GM19099 (cell line): ENCODE measurements at regions not wholly inside any gene's neighbourhood (a gene's known extent, or its start where the extent isn't known, plus 50 kb on each side); places are given as distances from the start of the nearest gene placed in this dataset.

Experiments used
- POLR2A ChIP-seq: IDR thresholded peaks from 3 replicates; pipeline ENCODE4 v1.6.1; 2011; ENCODE audit warnings: low read depth; ENCODE audit not compliant: insufficient read length; ENCODE audit errors: extremely low read depth

DNA sequence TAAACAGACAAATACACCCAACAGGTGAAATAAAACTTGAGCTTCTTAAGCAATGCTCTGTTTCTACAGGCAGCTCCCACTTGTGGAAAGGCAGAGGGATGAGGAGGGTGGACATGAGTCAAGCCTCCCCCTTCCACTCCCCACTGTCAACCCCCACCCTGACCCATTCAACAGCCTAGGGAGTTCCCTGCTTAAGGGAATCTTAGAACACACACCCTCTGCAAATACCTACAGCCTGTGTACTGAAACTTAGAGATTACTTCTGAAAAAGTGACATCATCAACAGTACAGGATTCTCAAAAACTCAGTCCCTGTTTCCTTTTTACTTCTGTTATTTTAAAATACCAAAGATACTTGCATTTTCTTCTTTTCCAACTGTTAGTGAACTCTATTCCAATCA is 345.4 kb downstream of the SOX9 start:
- no peak for TF ChIP-seq POLR2A

DNA sequence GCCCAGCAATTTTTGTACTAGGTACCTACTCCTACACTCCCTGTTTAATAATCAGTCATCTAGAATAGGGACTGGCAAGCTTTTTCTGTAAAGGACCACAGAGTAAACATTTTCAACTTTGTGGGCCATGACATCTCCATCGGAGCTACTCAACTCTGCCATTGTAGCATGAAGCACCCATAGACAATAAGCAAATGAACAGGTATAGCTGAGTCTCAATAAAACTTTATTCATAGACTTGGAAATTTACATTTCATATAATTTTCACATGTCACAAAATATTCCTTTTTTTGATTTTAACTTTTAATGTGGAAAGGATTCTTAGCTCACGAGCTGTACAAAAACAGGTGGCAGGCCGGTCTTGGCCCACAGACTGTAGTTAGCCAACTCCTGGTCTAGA is 345.8 kb downstream of the SOX9 start:
- TF ChIP-seq POLR2A: no peak

DNA sequence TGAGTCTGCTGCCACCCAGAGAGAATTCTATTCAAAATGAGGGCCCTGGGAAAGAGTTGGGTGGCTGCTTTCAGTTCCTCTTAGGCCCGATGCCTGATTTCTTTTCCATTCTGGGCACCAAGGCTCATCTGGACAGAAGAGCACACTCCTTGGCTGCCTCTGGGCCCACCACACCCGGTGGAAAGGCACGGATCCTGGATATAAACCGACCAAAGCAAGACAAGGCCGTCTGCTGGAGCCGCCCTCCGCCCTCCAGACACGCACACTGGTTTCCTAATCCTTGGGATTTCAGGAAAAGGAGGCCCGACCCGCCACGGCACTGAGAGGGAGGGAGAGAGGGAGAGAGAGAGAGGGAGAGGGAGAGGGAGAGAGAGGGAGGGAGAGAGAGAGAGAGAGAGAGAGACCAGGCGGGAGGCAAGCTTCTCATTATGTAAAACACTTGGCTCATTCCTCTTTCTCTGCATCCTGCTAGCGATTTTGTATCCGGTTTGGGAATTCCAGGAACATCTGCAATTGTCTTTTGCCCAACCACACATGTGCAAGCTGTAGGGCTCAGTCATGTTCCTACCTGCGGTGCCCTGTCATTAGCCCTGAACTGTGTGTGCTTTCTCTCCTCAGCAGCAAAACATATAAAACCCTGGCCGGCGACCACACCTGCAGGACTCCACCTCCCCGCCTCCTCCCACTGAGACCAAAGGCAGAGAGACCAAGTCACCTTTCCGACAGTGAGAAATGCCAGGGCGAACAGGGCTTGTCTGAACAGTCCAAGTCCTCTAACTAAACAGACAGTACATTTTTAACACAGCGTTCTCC is 347.2 kb downstream of the SOX9 start:
- TF ChIP-seq POLR2A: no peak

DNA sequence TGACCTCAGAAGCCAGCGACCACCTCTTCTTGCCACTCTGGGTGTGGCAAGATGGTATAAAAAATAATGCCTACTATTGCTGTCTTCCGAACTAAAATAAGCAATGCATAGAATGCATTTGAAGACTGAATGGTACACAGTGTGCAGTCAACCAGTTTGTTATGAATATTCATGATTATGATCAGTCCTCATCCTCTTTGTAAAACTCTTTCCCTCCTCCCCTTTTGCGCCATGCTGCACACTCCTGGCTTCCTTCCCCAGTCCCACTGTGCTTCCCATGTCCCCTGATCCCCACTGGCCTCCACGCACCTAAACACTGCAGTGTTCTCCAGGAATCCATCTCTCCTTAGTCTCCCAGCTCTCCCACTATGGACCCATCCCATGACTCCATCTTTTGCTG is 348.0 kb downstream of the SOX9 start:
- no peak for TF ChIP-seq POLR2A

DNA sequence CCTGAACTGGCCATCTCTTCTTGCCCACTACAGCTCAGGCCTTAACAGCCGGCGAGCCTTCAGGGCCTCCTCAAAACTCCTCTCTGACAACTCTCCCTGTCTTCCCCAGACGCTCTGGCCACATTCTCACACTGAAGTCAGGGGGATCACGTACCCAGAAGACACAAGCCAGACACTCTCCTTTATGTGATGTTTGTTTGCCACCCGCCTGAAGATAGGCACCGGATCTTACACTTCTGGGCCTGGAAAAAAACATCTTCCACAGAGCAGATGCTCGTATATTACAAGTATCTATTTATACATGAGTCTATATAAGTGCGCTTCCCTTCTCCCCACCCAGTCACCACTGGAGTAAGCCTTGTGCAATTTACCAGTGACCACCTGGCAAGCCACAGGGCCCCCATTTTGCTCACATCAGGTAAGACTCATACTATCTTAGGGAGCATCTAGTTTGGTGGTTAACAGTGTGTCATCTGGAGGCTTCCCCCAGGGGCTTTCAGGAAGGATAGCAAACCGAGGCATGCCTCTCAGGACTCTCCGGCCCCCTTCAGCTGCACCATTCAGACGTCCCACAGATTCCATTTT is 349.4 kb downstream of the SOX9 start:
- TF ChIP-seq POLR2A: no peak

DNA sequence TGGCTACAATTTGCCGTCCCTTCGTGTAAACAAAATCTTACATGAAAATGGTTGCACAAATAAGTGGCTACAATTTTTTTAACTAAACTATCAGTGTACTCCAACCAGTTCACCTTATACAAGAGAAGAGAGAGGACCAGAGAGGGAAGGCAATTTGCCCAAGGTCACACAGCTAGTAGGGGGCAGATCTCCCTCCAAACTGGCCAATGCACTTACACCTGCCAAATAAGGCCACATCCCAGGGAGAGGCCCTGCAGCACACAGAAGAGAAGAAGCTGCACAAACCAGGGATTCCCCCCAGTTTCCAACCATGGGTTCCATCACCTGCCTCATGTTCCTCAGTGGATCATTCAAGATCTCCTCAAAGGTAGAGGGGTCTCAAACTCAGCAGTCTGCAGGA is 349.9 kb downstream of the SOX9 start:
- TF ChIP-seq POLR2A: no peak

DNA sequence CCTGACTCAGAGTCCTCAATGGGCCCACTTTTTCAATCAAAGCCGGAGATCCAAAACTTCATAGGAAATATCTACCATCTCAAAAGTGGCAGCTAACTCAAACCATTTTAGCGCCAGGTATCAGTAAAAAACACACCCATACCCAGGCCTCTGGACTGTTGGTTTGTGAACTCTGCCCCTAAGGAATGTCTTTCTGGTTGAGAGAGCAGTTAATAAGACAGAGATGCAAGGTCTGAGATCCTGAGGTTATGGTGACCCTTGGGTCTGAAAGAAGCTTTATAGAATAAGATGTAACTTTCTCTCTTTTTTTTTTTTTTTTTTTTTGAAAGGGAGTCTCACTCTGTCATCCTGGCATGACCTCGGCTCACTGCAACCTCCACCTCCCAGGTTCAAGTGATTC is 350.5 kb downstream of the SOX9 start:
- no peak for TF ChIP-seq POLR2A

DNA sequence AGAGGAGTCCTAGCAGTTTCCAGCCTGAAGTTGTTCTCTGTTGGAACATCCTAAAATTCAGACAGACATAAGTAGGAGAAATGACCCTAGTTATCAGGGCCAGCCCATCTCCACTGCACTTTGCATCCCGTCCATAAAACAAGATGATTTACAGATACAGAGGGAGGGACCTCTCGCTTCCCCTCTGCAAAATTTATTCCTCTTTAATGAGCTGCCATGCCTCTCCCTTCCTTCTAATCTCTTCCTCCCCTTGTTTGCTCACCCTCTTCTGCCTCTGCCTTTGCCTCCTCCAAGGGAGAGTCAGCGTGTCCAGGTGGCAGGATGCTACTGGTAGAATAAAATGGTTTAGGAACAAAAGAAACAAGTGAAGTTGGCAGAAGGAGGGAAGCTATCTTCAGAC is 351.3 kb downstream of the SOX9 start:
- TF ChIP-seq POLR2A: no peak

DNA sequence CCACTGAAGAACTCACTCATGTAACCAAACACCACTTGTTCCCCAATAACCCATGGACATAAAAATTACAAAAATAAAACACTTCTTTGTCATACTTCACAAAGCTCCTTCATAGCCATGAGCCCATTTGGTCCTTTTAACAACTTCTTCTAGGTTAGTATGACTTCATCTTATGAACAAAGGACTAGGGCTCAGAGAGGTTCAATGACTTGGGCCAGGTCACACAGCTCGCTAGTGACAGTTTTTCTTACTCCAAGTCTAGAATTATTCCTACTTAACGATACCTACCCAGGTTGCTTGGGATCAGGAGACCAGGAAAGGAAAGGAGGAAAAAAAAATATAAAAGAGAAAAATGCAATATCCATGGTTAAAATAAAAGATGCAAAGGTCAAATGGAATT is 353.4 kb downstream of the SOX9 start:
- TF ChIP-seq POLR2A: no peak

DNA sequence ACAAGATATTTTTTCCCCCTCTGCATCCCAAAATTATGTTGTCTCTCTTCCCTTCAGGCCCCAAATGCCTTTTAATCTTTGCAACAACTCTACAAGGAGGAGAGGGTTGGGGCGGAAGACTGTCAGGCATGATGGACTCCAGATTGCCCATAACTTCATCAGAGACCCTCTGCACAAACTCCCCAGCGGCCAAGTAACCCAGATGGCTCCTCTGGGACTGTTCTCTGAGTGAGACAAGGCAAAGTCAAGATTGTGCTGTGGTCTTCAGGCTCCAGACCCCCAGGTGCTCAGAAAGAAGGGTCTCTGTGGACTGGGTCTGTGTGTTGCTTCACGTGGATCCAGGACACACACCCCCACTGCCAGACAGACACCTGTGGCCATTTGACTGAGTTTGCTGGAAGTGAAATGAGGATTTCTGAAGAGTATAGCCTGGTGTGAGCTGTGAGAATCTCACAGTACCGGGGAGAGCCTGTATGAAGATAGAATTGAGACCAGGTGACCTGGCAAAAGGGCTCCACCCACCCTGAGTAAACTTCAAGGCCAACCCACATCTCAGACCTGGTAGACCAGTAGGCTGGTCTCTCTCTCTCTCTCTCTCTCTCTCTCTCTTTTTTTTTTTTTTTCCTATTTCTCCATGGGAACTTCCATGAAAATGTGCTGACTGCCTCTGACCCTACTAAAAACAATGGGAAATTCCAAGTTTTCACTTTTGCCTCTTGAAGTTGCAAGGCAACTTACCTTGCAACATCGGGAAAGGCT is 354.1 kb downstream of the SOX9 start:
- TF ChIP-seq POLR2A: no peak

DNA sequence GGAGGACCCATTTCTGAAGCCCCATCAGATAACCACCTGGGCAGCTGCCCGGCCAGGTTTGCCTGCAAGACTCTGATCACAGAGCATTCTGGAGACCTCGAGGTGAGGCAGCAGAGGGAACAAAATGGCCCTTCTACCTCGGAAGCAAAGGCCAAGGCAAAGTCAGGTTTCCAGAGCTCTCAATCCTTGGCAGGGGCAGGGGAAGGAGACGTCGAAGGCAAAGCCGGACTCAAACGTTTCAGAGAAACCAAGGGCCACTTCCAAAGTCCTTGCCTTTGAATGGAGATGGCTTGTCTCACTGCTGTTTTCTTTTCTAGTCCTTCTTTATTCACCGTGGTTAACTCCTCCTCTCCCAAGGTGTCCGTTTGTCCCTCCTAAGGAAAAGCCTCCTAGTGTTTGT is 355.3 kb downstream of the SOX9 start:
- TF ChIP-seq POLR2A: no peak

DNA sequence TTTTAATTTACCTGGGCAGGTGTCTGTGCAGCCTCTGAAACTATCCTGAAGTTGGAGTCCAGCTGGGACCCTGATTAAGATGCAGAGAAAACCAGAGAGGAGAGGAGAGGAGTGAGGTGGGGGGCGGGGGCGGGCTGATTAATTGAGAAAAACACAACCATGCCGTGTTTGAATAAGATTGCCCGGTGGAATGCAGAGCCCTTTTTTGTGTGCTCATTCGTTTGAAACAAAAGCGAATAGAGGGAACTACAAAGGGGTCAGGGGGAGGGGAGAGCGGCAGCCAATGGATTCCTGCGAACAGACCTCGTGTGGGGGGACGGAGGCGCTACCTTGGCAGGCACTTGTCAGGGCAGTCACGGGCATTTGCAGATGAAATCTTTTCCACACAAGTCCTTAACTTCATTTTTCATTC is 355.8 kb downstream of the SOX9 start:
- no peak for TF ChIP-seq POLR2A

DNA sequence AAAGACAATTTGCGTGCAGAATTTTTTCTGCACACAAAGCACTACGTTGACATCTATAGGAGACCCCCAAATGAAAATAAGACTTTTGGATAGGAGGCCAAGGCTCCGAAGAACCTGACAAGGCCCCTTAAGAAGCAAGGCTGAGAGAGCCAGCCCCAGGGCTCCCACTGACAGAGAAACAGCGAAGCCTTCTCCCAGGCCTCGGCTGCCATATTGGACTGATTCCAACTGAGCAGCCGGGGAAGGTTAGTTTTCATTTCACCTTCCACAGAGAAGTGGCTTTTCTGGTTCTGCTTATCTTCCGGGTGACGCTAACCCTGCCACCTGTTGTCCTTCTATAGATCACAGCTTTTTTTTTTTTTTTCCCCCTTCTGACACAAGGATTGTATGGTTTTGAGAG is 356.7 kb downstream of the SOX9 start:
- TF ChIP-seq POLR2A: no peak

DNA sequence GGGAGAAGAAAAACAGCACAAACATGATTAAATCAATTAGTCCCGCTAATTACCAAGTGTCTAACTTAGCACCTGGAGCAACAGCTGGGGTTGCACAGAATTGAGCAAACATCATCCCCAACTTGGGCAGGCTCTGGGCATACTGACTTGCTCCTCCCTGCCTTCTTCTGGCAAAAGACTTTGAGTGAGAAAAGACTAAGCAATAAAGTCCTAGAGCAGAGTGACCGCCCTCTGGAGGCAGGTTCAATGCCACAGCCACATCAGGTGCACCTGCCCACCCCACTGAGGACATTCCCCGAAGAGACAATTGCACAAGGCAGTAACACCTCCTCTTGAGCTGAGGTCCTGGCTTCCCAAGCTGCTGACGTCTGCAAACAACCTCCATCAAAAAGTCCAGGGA is 358.3 kb downstream of the SOX9 start:
- TF ChIP-seq POLR2A: no peak

DNA sequence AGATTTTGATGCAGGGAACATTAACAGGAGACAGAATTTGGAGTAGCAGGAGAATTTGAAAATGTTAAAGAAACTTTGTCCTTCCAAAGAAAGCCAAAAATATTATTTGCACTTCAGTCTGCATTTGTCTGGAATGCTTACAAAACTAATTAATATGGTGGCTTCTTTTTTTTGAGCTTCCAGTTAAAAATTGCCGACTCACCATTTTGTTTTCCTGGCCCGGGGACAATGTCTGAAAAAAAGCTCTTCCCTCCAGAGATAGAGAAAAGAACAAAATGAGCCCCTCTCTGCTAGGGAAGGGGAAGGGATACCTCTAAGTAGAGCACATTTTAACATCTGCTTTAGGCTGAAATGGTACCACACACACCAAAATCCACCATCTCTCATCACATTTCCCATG is 360.8 kb downstream of the SOX9 start:
- no peak for TF ChIP-seq POLR2A

DNA sequence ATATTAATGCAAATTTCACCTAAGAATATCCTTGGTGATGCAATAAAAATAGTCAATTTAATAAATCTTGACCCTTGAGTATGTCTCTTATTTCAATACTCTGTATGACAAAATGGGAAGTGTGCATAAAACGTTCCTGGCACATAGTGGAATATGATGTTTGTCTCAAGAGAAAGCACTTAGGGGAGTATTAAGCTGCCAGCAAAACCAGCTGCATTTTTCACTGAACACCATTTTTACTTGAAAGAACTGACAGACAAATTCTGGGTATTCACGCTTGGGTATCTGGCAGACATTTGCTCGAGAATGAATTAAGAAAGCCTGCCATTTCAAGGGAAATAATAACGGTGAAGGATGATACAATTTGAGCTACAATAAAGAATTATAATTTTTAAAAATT is 364.8 kb downstream of the SOX9 start:
- TF ChIP-seq POLR2A: no peak
